H9 (cell line): ENCODE measurements at regions not wholly inside any gene's neighbourhood (a gene's known extent, or its start where the extent isn't known, plus 50 kb on each side); places are given as distances from the start of the nearest gene placed in this dataset.

Experiments
- DNase-seq: peaks from one replicate; pipeline ENCODE4 v3.0.0-alpha.2; 2017
- H2AFZ ChIP-seq: one replicate; pipeline ENCODE4 v1.6.1; 2013; ENCODE audit warnings: mild to moderate bottlenecking, low read length, control low read depth, moderate library complexity
- H2AK5ac ChIP-seq: 2 replicates; pipeline ENCODE4 v1.6.1; 2013; ENCODE audit warnings: low read length, control low read depth, mixed read lengths; ENCODE audit not compliant: insufficient read length
- H2BK120ac ChIP-seq: one replicate; pipeline ENCODE4 v1.6.1; 2013; ENCODE audit warnings: low read depth, mild to moderate bottlenecking, low read length, control low read depth, inconsistent platforms; ENCODE audit not compliant: poor library complexity, severe bottlenecking
- H2BK12ac ChIP-seq: 2 replicates; pipeline ENCODE4 v1.6.1; 2013; ENCODE audit warnings: low read length, control low read depth, mixed read lengths, low read depth; ENCODE audit not compliant: insufficient read length
- H2BK15ac ChIP-seq: 2 replicates; pipeline ENCODE4 v1.6.1; 2013; ENCODE audit warnings: low read depth, low read length, control low read depth
- H2BK20ac ChIP-seq: one replicate; pipeline ENCODE4 v1.6.1; 2013; ENCODE audit warnings: low read depth, mild to moderate bottlenecking, low read length, control low read depth, inconsistent platforms; ENCODE audit not compliant: poor library complexity, severe bottlenecking
- H2BK5ac ChIP-seq: 2 replicates; pipeline ENCODE4 v1.6.1; 2013; ENCODE audit warnings: low read length, control low read depth, mixed read lengths; ENCODE audit not compliant: insufficient read length
- H3K14ac ChIP-seq: 2 replicates; pipeline ENCODE4 v1.6.1; 2013; ENCODE audit warnings: low read length, control low read depth; ENCODE audit not compliant: insufficient read depth
- H3K18ac ChIP-seq: 2 replicates; pipeline ENCODE4 v1.6.1; 2013; ENCODE audit warnings: low read depth, mild to moderate bottlenecking, mixed read lengths, low read length, control low read depth; ENCODE audit not compliant: insufficient read length
- H3K23ac ChIP-seq: 2 replicates; pipeline ENCODE4 v1.6.1; 2013; ENCODE audit warnings: low read length, control low read depth, mixed read lengths, low read depth; ENCODE audit not compliant: insufficient read length
- H3K23me2 ChIP-seq: 2 replicates; pipeline ENCODE4 v1.6.1; 2013; ENCODE audit warnings: low read depth, mild to moderate bottlenecking, mixed read lengths, low read length, control low read depth; ENCODE audit not compliant: insufficient read length, poor library complexity, severe bottlenecking
- H3K27ac ChIP-seq: 2 replicates; pipeline ENCODE4 v1.5.1; 2013; ENCODE audit warnings: low read length, control low read depth, mixed read lengths, low read depth; ENCODE audit not compliant: insufficient read length
- H3K27me3 ChIP-seq: 2 replicates; pipeline ENCODE4 v1.6.1; 2013; ENCODE audit warnings: low read length, control low read depth, inconsistent platforms; ENCODE audit not compliant: insufficient read depth
- H3K4ac ChIP-seq: 2 replicates; pipeline ENCODE4 v1.6.1; 2013; ENCODE audit warnings: low read depth, mild to moderate bottlenecking, control low read depth, inconsistent platforms, low read length, moderate library complexity
- H3K4me1 ChIP-seq: 2 replicates; pipeline ENCODE4 v1.6.1; 2013; ENCODE audit warnings: low read length, control low read depth, inconsistent platforms; ENCODE audit not compliant: insufficient read depth
- H3K4me2 ChIP-seq: 2 replicates; pipeline ENCODE4 v1.6.1; 2013; ENCODE audit warnings: low read length, control low read depth, mixed read lengths; ENCODE audit not compliant: insufficient read length, insufficient read depth
- H3K56ac ChIP-seq: 2 replicates; pipeline ENCODE4 v1.6.1; 2013; ENCODE audit warnings: low read depth, mild to moderate bottlenecking, mixed read lengths, low read length, control low read depth; ENCODE audit not compliant: insufficient read length
- H3K79me1 ChIP-seq: 2 replicates; pipeline ENCODE4 v1.6.1; 2013; ENCODE audit warnings: low read depth, mild to moderate bottlenecking, moderate library complexity, low read length, control low read depth, inconsistent platforms; ENCODE audit not compliant: insufficient read depth, poor library complexity, severe bottlenecking
- H3K79me2 ChIP-seq: 2 replicates; pipeline ENCODE4 v1.6.1; 2013; ENCODE audit warnings: low read length, control low read depth, inconsistent platforms; ENCODE audit not compliant: insufficient read depth
- H3K9ac ChIP-seq: 2 replicates; pipeline ENCODE4 v1.6.1; 2013; ENCODE audit warnings: low read length, control low read depth, mixed read lengths; ENCODE audit not compliant: insufficient read length; ENCODE audit errors: extremely low read depth
- H3K9me3 ChIP-seq: one replicate; pipeline ENCODE4 v1.6.1; 2013; ENCODE audit warnings: low read depth, low read length, inconsistent platforms; ENCODE audit not compliant: control insufficient read depth
- H3T11ph ChIP-seq: one replicate; pipeline ENCODE4 v1.6.1; 2013; ENCODE audit warnings: mild to moderate bottlenecking, low read length, control low read depth, inconsistent platforms
- H4K20me1 ChIP-seq: one replicate; pipeline ENCODE4 v1.6.1; 2013; ENCODE audit not compliant: control insufficient read depth, insufficient read length, insufficient read depth
- H4K5ac ChIP-seq: 2 replicates; pipeline ENCODE4 v1.6.1; 2013; ENCODE audit warnings: low read depth, mild to moderate bottlenecking, mixed read lengths, low read length, control low read depth; ENCODE audit not compliant: insufficient read length
- H4K8ac ChIP-seq: replicated peaks from 2 replicates; pipeline ENCODE4 v1.6.1; 2013; ENCODE audit warnings: low read length, control low read depth, mixed read lengths, low read depth; ENCODE audit not compliant: insufficient read length
- H4K91ac ChIP-seq: 2 replicates; pipeline ENCODE4 v1.6.1; 2013; ENCODE audit warnings: low read depth, mild to moderate bottlenecking, moderate library complexity, mixed read lengths, low read length, control low read depth; ENCODE audit not compliant: insufficient read length
- H3K27ac Mint-ChIP-seq, 3 experiments: 2 replicates in 2 of 3; 3 replicates in 1 of 3; pipeline ENCODE4 v1.8.0; 2020 to 2021; ENCODE audit warnings: mixed read lengths in 3 of 3, mild to moderate bottlenecking in 1 of 3, moderate library complexity in 1 of 3
- H3K27me3 Mint-ChIP-seq: 2 replicates; pipeline ENCODE4 v1.8.0; 2021; ENCODE audit warnings: low read depth, mild to moderate bottlenecking, moderate library complexity, mixed read lengths
- H3K36me3 Mint-ChIP-seq, 3 experiments: 2 replicates in 2 of 3; 3 replicates in 1 of 3; pipeline ENCODE4 v1.8.0; 2020 to 2021; ENCODE audit warnings: low read depth in 3 of 3, mixed read lengths in 3 of 3; ENCODE audit not compliant: insufficient read depth in 1 of 3
- H3K4me1 Mint-ChIP-seq, 2 experiments: 2 replicates each; pipeline ENCODE4 v1.8.0; 2020; ENCODE audit warnings: mixed read lengths in 2 of 2
- H3K4me3 Mint-ChIP-seq, 2 experiments: 2 replicates in 1 of 2; 3 replicates in 1 of 2; pipeline ENCODE4 v1.8.0; 2020 to 2021; ENCODE audit warnings: mild to moderate bottlenecking in 2 of 2, mixed read lengths in 2 of 2, moderate library complexity in 1 of 2
- H3K9me3 Mint-ChIP-seq, 2 experiments: 2 replicates in 1 of 2; 3 replicates in 1 of 2; pipeline ENCODE4 v1.8.0; 2020; ENCODE audit warnings: mild to moderate bottlenecking in 2 of 2, mixed read lengths in 2 of 2, moderate library complexity in 1 of 2
- CTCF ChIP-seq: fragments of 200-600 bp; sonication (generic); conservative IDR thresholded peaks from 3 replicates; pipeline ENCODE4 v1.8.0; 2021; ENCODE audit warnings: antibody characterized with exemption, mild to moderate bottlenecking
- WGBS: extraction: QIAGEN DNeasy Blood & Tissue Kit; methylation state at CpG from one replicate; pipeline ENCODE4 v1.1.7; 2013; ENCODE audit warnings: missing lambda C conversion rate, low lambda C conversion rate, mixed read lengths; ENCODE audit not compliant: insufficient read length; ENCODE audit errors: extremely low coverage; 5-methylcytosine and 5-hydroxymethylcytosine counted together

GRCh38 chr1:218507355-218508002, 162.3 kb downstream of the TGFB2 start:
- no peak for DNase-seq
- Histone ChIP-seq H3K9me3 (peaks cover 6% of the 10 kb centered on the region), H4K5ac (no peak overlapping the region), H3K4me1 (no peaks in the 10 kb centered on the region), H3K4me2 (no peak overlapping the region), H3K4ac (no peak overlapping the region), H2BK20ac (no peak overlapping the region), H3K23ac (no peak overlapping the region), H2BK15ac (no peak overlapping the region), H2AK5ac (no peak overlapping the region), H3T11ph (no peak overlapping the region), H3K18ac (no peak overlapping the region), H3K27ac (no peak overlapping the region), H4K8ac (no peak overlapping the region), H3K79me1 (no peaks in the 10 kb centered on the region), H3K23me2 (no peaks in the 10 kb centered on the region), H3K79me2 (no peaks in the 10 kb centered on the region), H4K20me1 (no peaks in the 10 kb centered on the region), H4K91ac (no peak overlapping the region), H3K14ac (no peak overlapping the region), H3K27me3 (no peaks in the 10 kb centered on the region), H2BK12ac (no peak overlapping the region), H3K9ac (no peak overlapping the region), H2AFZ (no peak overlapping the region), H2BK120ac (no peak overlapping the region), H3K56ac (no peak overlapping the region), H2BK5ac (no peak overlapping the region)
- Mint-ChIP-seq H3K4me1 (no peaks in the 10 kb centered on the region), H3K36me3 (peaks cover 27 to 46% (median 27%) of the 10 kb centered on the region in 3 experiments), H3K27ac (no peak overlapping the region), H3K4me3 (no peak overlapping the region), H3K9me3 (peaks cover 41 to 52% of the 10 kb centered on the region in 2 experiments), H3K27me3 (peaks cover 4% of the 10 kb centered on the region)
- TF ChIP-seq CTCF, result no peak
- no CpG with 5 or more reads among the region's 2 CpGs for WGBS
